CD4-positive, alpha-beta T cell (primary cell): ENCODE measurements at regions not wholly inside any gene's neighbourhood (a gene's known extent, or its start where the extent isn't known, plus 50 kb on each side); places are given as distances from the start of the nearest gene placed in this dataset.
"Not testable (repeated sequence)": the region's sequence is repeated elsewhere in the genome, so short reads cannot be mapped to it uniquely, and the experiment has no call there.

Source experiments
- ATAC-seq: fragments of 200-7000 bp; cut with Tn5 transposase; one replicate; pipeline ENCODE4 v1.10.0; 2022; ENCODE audit warnings: mild to moderate bottlenecking; ENCODE audit not compliant: poor library complexity
- CTCF ChIA-PET: fragments of 350-600 bp; sonication (Branson Sonifier 250); formaldehyde crosslinking; loops from one replicate; lab custom pipeline; 2021; ENCODE audit warnings: antibody characterized with exemption, inconsistent platforms; lab: Charles Lee
- POLR2A ChIA-PET: fragments of 350-600 bp; sonication (Branson Sonifier 250); formaldehyde crosslinking; loops from one replicate; lab custom pipeline; 2021; ENCODE audit warnings: antibody characterized with exemption, inconsistent platforms; lab: Charles Lee
- DNase-seq, 14 experiments: peaks; one replicate each; pipeline ENCODE4 v3.0.0-alpha.2; 2013 to 2020; ENCODE audit warnings: mixed read lengths in 2 of 14
- H3K27ac ChIP-seq, 2 donors: one replicate each; pipeline versions ENCODE4 v1.5.1 to v1.7.0; 2013; ENCODE audit warnings: low read length in 2 of 2, low read depth in 1 of 2, mild to moderate bottlenecking in 1 of 2
- H3K27me3 ChIP-seq, 2 experiments: 1 replicate in 1 of 2; 2 replicates in 1 of 2; pipeline versions ENCODE4 v1.6.1 to v1.7.0; 2013; ENCODE audit warnings: low read length in 2 of 2, control low read depth in 1 of 2, mild to moderate bottlenecking in 1 of 2, moderate library complexity in 1 of 2; ENCODE audit not compliant: insufficient read depth in 2 of 2, control insufficient read depth in 1 of 2
- H3K36me3 ChIP-seq: one replicate; pipeline ENCODE4 v1.6.1; 2013; ENCODE audit warnings: low read length, control low read depth; ENCODE audit not compliant: insufficient read depth
- H3K4me1 ChIP-seq: one replicate; pipeline ENCODE4 v1.6.1; 2013; ENCODE audit warnings: low read length, control low read depth; ENCODE audit not compliant: insufficient read depth
- H3K4me3 ChIP-seq: one replicate; pipeline ENCODE4 v1.5.1; 2013; ENCODE audit warnings: mild to moderate bottlenecking, low read length, moderate library complexity
- H3K9me3 ChIP-seq, 2 experiments: 1 replicate in 1 of 2; 2 replicates in 1 of 2; pipeline versions ENCODE4 v1.6.1 to v1.7.0; 2013; ENCODE audit warnings: low read length in 2 of 2, mild to moderate bottlenecking in 2 of 2, control low read depth in 1 of 2, moderate library complexity in 1 of 2; ENCODE audit not compliant: control insufficient read depth in 1 of 2, insufficient read depth in 1 of 2
- H3K27ac Mint-ChIP-seq: one replicate; pipeline ENCODE4 v1.8.0; 2020; ENCODE audit warnings: mixed read lengths
- H3K27me3 Mint-ChIP-seq: one replicate; pipeline ENCODE4 v1.8.0; 2021; ENCODE audit warnings: mixed read lengths
- H3K36me3 Mint-ChIP-seq: one replicate; pipeline ENCODE4 v1.8.0; 2021; ENCODE audit warnings: low read depth, mixed read lengths
- H3K4me1 Mint-ChIP-seq: one replicate; pipeline ENCODE4 v1.8.0; 2021; ENCODE audit warnings: low read depth, mixed read lengths
- H3K4me3 Mint-ChIP-seq: one replicate; pipeline ENCODE4 v1.8.0; 2020; ENCODE audit warnings: mild to moderate bottlenecking, mixed read lengths
- H3K9me3 Mint-ChIP-seq: one replicate; pipeline ENCODE4 v1.8.0; 2020; ENCODE audit warnings: mixed read lengths
- intact Hi-C, 2 experiments: fragments of 100-400 bp; cut with DNase I in 1 of 2; cut with micrococcal nuclease in 1 of 2; formaldehyde crosslinking; loops; one replicate each; pipeline versions ENCODE4 v1.15.1 to v1.9.0; 2023 to 2025; cut with DNase I, micrococcal nuclease
- TF ChIP-seq, protein P1 (sequence below): fragments of 200-600 bp; IDR thresholded peaks from one replicate; pipeline ENCODE4 v1.8.0; 2022; ENCODE audit warnings: antibody characterized with exemption, mild to moderate bottlenecking

- Histone ChIP-seq H3K27ac (no peak overlapping the region), H3K9me3 (no peaks in the 10 kb centered on the region), H3K27me3 (no peaks in the 10 kb centered on the region), H3K4me1 (no peaks in the 10 kb centered on the region), H3K4me3 (no peak overlapping the region), H3K36me3 (no peaks in the 10 kb centered on the region)
- Mint-ChIP-seq H3K27ac (no peak overlapping the region), H3K27me3 (peaks cover 9% of the 10 kb centered on the region), H3K9me3 (no peaks in the 10 kb centered on the region), H3K4me1 (no peaks in the 10 kb centered on the region), H3K4me3 (no peak overlapping the region), H3K36me3 (no peaks in the 10 kb centered on the region)
- intact Hi-C loops, result no loop called here
- TF ChIP-seq, protein P1, sequence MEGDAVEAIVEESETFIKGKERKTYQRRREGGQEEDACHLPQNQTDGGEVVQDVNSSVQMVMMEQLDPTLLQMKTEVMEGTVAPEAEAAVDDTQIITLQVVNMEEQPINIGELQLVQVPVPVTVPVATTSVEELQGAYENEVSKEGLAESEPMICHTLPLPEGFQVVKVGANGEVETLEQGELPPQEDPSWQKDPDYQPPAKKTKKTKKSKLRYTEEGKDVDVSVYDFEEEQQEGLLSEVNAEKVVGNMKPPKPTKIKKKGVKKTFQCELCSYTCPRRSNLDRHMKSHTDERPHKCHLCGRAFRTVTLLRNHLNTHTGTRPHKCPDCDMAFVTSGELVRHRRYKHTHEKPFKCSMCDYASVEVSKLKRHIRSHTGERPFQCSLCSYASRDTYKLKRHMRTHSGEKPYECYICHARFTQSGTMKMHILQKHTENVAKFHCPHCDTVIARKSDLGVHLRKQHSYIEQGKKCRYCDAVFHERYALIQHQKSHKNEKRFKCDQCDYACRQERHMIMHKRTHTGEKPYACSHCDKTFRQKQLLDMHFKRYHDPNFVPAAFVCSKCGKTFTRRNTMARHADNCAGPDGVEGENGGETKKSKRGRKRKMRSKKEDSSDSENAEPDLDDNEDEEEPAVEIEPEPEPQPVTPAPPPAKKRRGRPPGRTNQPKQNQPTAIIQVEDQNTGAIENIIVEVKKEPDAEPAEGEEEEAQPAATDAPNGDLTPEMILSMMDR, result no peak
- ATAC-seq, result no peak
- POLR2A ChIA-PET, result no interaction called here
- CTCF ChIA-PET, result no interaction called here
- DNase-seq, result no peak
Observed at GRCh38 chr15:77921664-77922063, 155.8 kb downstream of the TBC1D2B start.

DNA sequence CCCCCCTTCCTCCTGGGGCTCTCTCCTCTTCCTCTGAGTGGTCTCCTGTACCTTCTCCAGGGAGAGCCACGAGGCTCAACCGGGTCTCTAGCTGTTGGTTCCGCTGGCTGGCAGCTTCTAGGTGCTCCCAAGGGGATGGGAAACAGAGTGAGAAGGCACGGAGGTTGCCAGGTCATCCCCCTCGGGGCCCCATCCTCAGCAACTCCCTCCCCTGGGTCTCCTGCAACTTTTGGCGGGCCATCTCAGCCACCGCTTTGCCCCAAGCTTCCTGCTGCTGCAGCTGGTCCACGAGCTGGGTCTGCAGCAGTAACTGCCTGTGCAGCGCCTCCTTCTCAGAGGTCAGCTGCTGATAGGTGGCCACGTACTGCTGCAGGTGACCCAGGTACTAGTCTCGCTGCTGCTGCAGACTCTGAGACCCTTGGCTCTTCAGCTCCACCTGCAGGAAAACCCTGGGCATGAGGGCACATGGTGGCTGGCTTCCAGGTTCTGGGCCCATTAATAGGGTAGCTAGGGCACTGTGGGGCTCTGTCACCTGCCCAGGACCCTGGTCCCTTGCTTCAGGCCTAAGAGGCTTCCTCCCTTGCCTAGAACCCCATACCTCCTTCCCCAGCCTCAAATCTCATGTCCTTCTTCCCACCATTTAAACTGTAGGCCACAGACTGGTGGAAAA lies 160.4 kb downstream of the TBC1D2B start:
- H3K4me3 Mint-ChIP-seq, H3K27ac ChIP-seq, POLR2A ChIA-PET, H3K27ac Mint-ChIP-seq, H3K36me3 ChIP-seq, CTCF ChIA-PET, H3K9me3 ChIP-seq, H3K9me3 Mint-ChIP-seq, H3K4me1 ChIP-seq, H3K27me3 ChIP-seq, intact Hi-C loops, ATAC-seq, H3K4me1 Mint-ChIP-seq, DNase-seq, H3K36me3 Mint-ChIP-seq, H3K4me3 ChIP-seq: not testable (repeated sequence)
- peaks cover 14% of the 10 kb centered on the region for H3K27me3 Mint-ChIP-seq

- H3K36me3 Mint-ChIP-seq, CTCF ChIA-PET, H3K4me3 Mint-ChIP-seq, POLR2A ChIA-PET, ATAC-seq, H3K27ac ChIP-seq, H3K4me1 Mint-ChIP-seq, DNase-seq, H3K9me3 ChIP-seq, H3K27me3 ChIP-seq, H3K27ac Mint-ChIP-seq, H3K4me1 ChIP-seq, H3K36me3 ChIP-seq, H3K9me3 Mint-ChIP-seq, intact Hi-C loops, H3K4me3 ChIP-seq: not testable (repeated sequence)
- H3K27me3 Mint-ChIP-seq, result peaks cover 14% of the 10 kb centered on the region
Observed at GRCh38 chr15:77915961-77916330, 161.6 kb downstream of the TBC1D2B start.

DNA sequence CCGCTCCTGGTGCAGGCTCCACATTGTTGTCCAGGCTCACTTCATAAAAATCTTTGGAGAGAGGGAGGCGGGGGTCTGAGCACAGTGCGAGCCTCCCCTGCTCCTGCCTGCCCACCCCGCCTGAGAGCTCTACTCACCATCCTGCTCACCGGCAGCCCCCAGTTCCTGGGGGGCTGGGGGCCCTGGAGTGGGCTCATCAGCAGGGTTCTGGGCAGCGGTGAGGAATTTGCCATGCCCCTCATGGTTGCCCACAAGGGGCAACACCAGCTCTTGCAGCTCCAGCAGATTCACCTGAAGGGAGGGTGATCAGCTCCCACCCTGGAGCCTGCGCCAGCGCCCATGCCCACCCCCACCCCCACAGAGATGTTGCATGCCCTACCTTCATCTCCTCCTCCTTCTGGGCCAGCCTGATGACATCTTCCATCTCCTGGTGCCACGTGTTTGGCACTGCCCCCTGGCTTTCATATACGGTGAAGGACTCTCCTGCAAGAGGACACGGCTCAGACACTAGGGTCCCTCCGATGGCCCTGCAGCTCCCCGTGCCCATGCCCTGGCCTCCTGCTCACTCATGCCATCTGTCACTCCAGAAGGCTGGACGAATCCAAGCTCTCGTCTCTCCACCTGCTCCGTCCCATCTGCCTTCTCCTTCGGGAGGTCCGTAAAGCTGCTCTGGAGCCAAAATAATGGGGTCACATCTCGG lies 162.1 kb downstream of the TBC1D2B start:
- H3K4me1 Mint-ChIP-seq, result no peaks in the 10 kb centered on the region
- H3K27me3 ChIP-seq, result no peaks in the 10 kb centered on the region
- H3K4me3 Mint-ChIP-seq, result no peak overlapping the region
- peaks cover 2% of the 10 kb centered on the region for H3K4me1 ChIP-seq
- no peaks in the 10 kb centered on the region for H3K9me3 ChIP-seq
- H3K27ac Mint-ChIP-seq, result no peak overlapping the region
- H3K36me3 Mint-ChIP-seq, result no peaks in the 10 kb centered on the region
- intact Hi-C loops, result no loop called here
- CTCF ChIA-PET, result no interaction called here
- DNase-seq (no peak), ATAC-seq (no peak)
- no peak overlapping the region for H3K4me3 ChIP-seq
- peaks cover 14% of the 10 kb centered on the region for H3K27me3 Mint-ChIP-seq
- H3K9me3 Mint-ChIP-seq, result no peaks in the 10 kb centered on the region
- TF ChIP-seq, protein P1, result no peak
- H3K36me3 ChIP-seq, result no peaks in the 10 kb centered on the region
- H3K27ac ChIP-seq, result no peak overlapping the region
- POLR2A ChIA-PET, result no interaction called here

DNA sequence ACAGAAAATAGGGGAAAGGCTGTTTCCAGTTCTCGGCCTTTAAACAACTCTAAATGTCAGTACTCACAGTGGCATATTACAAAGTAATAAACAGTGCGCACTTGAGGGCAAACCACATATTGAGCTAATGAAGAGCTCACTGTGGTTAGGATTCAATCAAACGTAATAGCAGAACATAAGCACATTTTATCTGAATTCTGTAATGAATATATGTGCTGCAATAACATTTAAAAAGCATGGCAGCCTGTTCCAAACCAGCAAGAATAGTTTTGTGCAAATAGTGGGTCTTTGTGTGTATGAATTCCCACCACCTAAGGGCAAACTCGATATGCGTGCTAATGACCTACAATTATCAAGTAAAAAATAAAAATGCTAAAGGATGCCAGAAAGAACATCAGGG lies 163.0 kb downstream of the TBC1D2B start:
- H3K36me3 Mint-ChIP-seq, ATAC-seq: not testable (repeated sequence)
- peaks cover 12% of the 10 kb centered on the region for H3K27me3 Mint-ChIP-seq

More for the DNA sequence above, 163.0 kb downstream of the TBC1D2B start:
- H3K4me1 ChIP-seq, H3K27ac ChIP-seq, H3K27ac Mint-ChIP-seq, POLR2A ChIA-PET, H3K4me1 Mint-ChIP-seq, H3K27me3 ChIP-seq, H3K9me3 ChIP-seq, H3K4me3 Mint-ChIP-seq, H3K9me3 Mint-ChIP-seq, H3K36me3 ChIP-seq, H3K4me3 ChIP-seq, CTCF ChIA-PET, DNase-seq: not testable (repeated sequence)
- intact Hi-C loops, result loop anchor here in 1 of 2 experiments (5.0 kb wide), 2 partner anchors 793 to 838 kb away; no protein-coding TSS in a partner anchor
